Breast epithelium (tissue), 3 donors: ENCODE measurements at regions not wholly inside any gene's neighbourhood (a gene's known extent, or its start where the extent isn't known, plus 50 kb on each side); places are given as distances from the start of the nearest gene placed in this dataset.

Experiments
- POLR2A ChIP-seq: fragments of 450-650 bp; IDR thresholded peaks from one replicate; pipeline ENCODE4 v1.6.1; 2016; ENCODE audit warnings: antibody characterized with exemption, mild to moderate bottlenecking, moderate library complexity
- POLR2AphosphoS5 ChIP-seq, 3 donors: sonication (generic); formaldehyde crosslinking; IDR thresholded peaks; one replicate each; pipeline ENCODE4 v1.6.1; 2017; ENCODE audit warnings: antibody characterized with exemption in 3 of 3
- TF ChIP-seq, protein P1 (sequence below), 3 donors: fragments of 450-650 bp; IDR thresholded peaks; one replicate each; pipeline ENCODE4 v1.5.1; 2016 to 2017; ENCODE audit warnings: antibody characterized with exemption in 3 of 3, mild to moderate bottlenecking in 3 of 3, moderate library complexity in 3 of 3

DNA sequence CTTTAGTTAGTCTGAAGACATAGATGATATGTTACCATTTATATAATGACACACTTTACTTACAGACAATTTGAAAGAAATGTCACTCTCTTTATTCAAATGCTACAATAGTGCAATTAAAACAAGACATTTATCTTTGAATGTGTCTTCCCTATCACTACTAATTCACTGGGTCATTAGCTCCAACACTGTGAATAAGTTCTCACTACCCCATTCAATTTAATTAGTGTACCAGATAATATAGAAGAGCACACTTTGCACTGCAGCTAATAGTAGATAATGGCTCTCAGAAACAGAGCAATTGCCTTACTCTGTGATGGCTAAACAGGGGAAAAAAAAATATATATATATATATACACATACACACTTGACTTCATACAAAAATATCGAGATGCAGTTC is 497.0 kb downstream of the DTWD2 start:
- TF ChIP-seq, protein P1, sequence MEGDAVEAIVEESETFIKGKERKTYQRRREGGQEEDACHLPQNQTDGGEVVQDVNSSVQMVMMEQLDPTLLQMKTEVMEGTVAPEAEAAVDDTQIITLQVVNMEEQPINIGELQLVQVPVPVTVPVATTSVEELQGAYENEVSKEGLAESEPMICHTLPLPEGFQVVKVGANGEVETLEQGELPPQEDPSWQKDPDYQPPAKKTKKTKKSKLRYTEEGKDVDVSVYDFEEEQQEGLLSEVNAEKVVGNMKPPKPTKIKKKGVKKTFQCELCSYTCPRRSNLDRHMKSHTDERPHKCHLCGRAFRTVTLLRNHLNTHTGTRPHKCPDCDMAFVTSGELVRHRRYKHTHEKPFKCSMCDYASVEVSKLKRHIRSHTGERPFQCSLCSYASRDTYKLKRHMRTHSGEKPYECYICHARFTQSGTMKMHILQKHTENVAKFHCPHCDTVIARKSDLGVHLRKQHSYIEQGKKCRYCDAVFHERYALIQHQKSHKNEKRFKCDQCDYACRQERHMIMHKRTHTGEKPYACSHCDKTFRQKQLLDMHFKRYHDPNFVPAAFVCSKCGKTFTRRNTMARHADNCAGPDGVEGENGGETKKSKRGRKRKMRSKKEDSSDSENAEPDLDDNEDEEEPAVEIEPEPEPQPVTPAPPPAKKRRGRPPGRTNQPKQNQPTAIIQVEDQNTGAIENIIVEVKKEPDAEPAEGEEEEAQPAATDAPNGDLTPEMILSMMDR (IDR thresholded peaks at IDR 0.05): no peak
- TF ChIP-seq POLR2AphosphoS5 (IDR thresholded peaks at IDR 0.05): no peak
- TF ChIP-seq POLR2A: no peak
